ENCODE measurements at regions not wholly inside any gene's neighbourhood (a gene's known extent, or its start where the extent isn't known, plus 50 kb on each side); places are given as distances from the start of the nearest gene placed in this dataset.

DNA sequence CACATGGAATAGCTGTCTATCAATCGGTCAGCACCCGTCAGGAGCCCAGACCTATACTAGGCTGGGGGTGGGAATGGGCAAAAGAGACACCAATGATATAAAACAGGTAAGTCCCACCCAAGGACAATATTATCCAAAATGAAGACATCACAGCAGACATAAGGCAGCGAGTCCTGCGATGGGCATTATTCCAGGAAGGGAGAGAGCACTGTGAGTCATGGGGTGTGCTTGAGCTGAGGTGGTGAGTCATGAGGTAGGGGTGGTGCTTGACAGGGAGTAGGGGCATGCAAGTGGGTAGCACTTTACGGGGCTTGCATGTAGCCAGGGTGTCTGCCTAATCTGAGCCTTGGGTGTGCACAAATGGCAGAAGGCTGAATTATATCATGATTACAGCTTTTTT lies 605.0 kb upstream of the CADM1 start:
- no peak overlapping the region for H3K9ac ChIP-seq
- H2AFZ ChIP-seq (ENCODE audit: low read depth): no peak overlapping the region
- TF ChIP-seq RXRA (IDR thresholded peaks at IDR 0.05; ENCODE audit: borderline replicate concordance, low read depth) (no peak), FOSL2 (IDR thresholded peaks at IDR 0.05; ENCODE audit: borderline replicate concordance, low read depth) (peak; percentile 30; the same call in 1 of the 2 replicates)
- H3K27ac ChIP-seq (ENCODE audit: low read depth in 2 of 2, low read length in 1 of 2): no peak overlapping the region
- DNase-seq: no peak
- no peaks in the 10 kb centered on the region for H3K27me3 ChIP-seq (ENCODE audit: insufficient read depth)
- no peak overlapping the region for H3K4me3 ChIP-seq (ENCODE audit: low read depth in 2 of 2, low read length in 1 of 2)
- no peaks in the 10 kb centered on the region for H3K4me1 ChIP-seq (ENCODE audit: control insufficient read depth in 1 of 2, insufficient read depth in 2 of 2, low read depth in 1 of 2, low read length in 1 of 2)
- H3K79me2 ChIP-seq (ENCODE audit: insufficient read depth): no peaks in the 10 kb centered on the region
- ChIA-PET CTCF (no interaction called here), POLR2A (no interaction called here)
- H3F3A ChIP-seq (replicated peaks; ENCODE audit: insufficient read depth): no peaks in the 10 kb centered on the region
- H4K20me1 ChIP-seq (ENCODE audit: insufficient read depth): no peaks in the 10 kb centered on the region
- no peaks in the 10 kb centered on the region for H3K9me3 ChIP-seq
- H3K4me2 ChIP-seq: no peak overlapping the region
- no peaks in the 10 kb centered on the region for H3K36me3 ChIP-seq (replicated peaks in 1 of 2; ENCODE audit: control insufficient read depth in 1 of 2, insufficient read depth in 2 of 2, low read length in 1 of 2)
- H3K9me2 ChIP-seq: no peaks in the 10 kb centered on the region
- 54% methylated on average over 5 of the region's 5 CpGs for whole genome bisulfite sequencing (ENCODE audit: low lambda C conversion rate)

DNA sequence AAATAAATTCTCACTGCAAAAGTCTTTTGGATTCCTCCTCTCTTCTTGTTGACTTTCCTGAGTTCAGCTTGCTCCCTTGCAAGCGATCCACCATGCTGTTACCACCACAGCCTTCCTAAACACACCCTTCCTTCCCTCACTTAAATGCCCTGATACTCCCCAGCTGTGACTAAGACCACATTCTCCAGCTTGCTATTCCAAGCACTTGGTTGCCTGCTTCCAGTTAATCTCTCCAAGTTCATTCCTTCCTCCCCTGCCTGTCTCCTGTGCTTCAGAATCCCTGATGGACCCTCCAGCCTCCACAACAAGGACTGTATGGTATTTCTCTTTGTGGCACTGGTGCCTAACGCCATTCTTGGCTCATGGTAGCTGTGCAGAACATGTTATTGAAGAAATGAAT lies 603.9 kb upstream of the CADM1 start:
- no peak overlapping the region for H3K4me2 ChIP-seq
- H3K4me3 ChIP-seq (ENCODE audit: low read depth in 2 of 2, low read length in 1 of 2): no peak overlapping the region
- no peaks in the 10 kb centered on the region for H3K4me1 ChIP-seq (ENCODE audit: control insufficient read depth in 1 of 2, insufficient read depth in 2 of 2, low read depth in 1 of 2, low read length in 1 of 2)
- H3K27ac ChIP-seq (ENCODE audit: low read depth in 2 of 2, low read length in 1 of 2): no peak overlapping the region
- H3K9me3 ChIP-seq: no peaks in the 10 kb centered on the region
- no peaks in the 10 kb centered on the region for H4K20me1 ChIP-seq (ENCODE audit: insufficient read depth)
- no peaks in the 10 kb centered on the region for H3K79me2 ChIP-seq (ENCODE audit: insufficient read depth)
- ChIA-PET POLR2A (no interaction called here), CTCF (no interaction called here)
- H2AFZ ChIP-seq (ENCODE audit: low read depth): no peak overlapping the region
- no peaks in the 10 kb centered on the region for H3K36me3 ChIP-seq (replicated peaks in 1 of 2; ENCODE audit: control insufficient read depth in 1 of 2, insufficient read depth in 2 of 2, low read length in 1 of 2)
- no peaks in the 10 kb centered on the region for H3K27me3 ChIP-seq (ENCODE audit: insufficient read depth)
- TF ChIP-seq SMC3 (IDR thresholded peaks at IDR 0.05; ENCODE audit: low read depth, low read length) (no peak), RFX5 (IDR thresholded peaks at IDR 0.05; ENCODE audit: low read length) (no peak), RXRA (IDR thresholded peaks at IDR 0.05; ENCODE audit: borderline replicate concordance, low read depth) (no peak), MXI1 (IDR thresholded peaks at IDR 0.05; ENCODE audit: low read depth, low read length) (no peak), FOXJ3 (CRISPR knock-in tag; IDR thresholded peaks at IDR 0.05) (no peak), GATA2 (CRISPR knock-in tag; IDR thresholded peaks at IDR 0.05) (no peak), RCOR1 (IDR thresholded peaks at IDR 0.05; ENCODE audit: low read length) (no peak)
- TF ChIP-seq, protein P1, sequence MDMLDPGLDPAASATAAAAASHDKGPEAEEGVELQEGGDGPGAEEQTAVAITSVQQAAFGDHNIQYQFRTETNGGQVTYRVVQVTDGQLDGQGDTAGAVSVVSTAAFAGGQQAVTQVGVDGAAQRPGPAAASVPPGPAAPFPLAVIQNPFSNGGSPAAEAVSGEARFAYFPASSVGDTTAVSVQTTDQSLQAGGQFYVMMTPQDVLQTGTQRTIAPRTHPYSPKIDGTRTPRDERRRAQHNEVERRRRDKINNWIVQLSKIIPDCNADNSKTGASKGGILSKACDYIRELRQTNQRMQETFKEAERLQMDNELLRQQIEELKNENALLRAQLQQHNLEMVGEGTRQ (IDR thresholded peaks at IDR 0.05; ENCODE audit: borderline replicate concordance, low read depth, low read length): no peak
- WGBS (ENCODE audit: low lambda C conversion rate): 18% methylated on average over 2 of the region's 2 CpGs
- H3K9ac ChIP-seq: no peak overlapping the region
- DNase-seq: no peak
- no peaks in the 10 kb centered on the region for H3F3A ChIP-seq (replicated peaks; ENCODE audit: insufficient read depth)
- no peaks in the 10 kb centered on the region for H3K9me2 ChIP-seq

DNA sequence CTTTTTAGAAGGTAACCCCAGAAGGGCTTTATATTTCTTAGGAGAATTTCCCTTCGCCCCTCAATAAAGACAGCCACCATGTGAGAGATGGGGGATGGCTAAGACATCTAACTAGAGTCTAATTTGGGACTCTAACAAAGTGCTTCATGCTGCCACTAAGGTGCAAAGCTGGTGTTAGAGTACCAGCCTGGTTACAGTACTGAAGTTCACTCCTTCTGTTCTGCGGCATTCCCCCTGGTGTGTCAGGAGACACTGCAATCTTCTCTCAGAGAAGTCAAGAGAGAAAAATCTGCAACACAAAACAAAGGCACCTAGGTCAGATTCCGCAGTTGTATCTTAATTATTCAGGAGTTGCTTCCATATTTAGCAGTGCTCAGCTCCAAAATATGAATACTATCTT lies 603.0 kb upstream of the CADM1 start:
- Histone ChIP-seq H3K4me1 (ENCODE audit: control insufficient read depth in 1 of 2, insufficient read depth in 2 of 2, low read depth in 1 of 2, low read length in 1 of 2) (no peaks in the 10 kb centered on the region), H3K4me2 (no peak overlapping the region), H3K9me3 (no peaks in the 10 kb centered on the region), H3K4me3 (ENCODE audit: low read depth in 2 of 2, low read length in 1 of 2) (no peak overlapping the region), H3K36me3 (replicated peaks in 1 of 2; ENCODE audit: control insufficient read depth in 1 of 2, insufficient read depth in 2 of 2, low read length in 1 of 2) (no peaks in the 10 kb centered on the region), H4K20me1 (ENCODE audit: insufficient read depth) (no peaks in the 10 kb centered on the region), H3K9me2 (no peaks in the 10 kb centered on the region), H3K9ac (no peak overlapping the region), H3K27me3 (ENCODE audit: insufficient read depth) (no peaks in the 10 kb centered on the region), H3F3A (replicated peaks; ENCODE audit: insufficient read depth) (no peaks in the 10 kb centered on the region), H3K27ac (ENCODE audit: low read depth in 2 of 2, low read length in 1 of 2) (no peak overlapping the region), H3K79me2 (ENCODE audit: insufficient read depth) (no peaks in the 10 kb centered on the region), H2AFZ (ENCODE audit: low read depth) (no peak overlapping the region)
- CTCF ChIA-PET: no interaction called here
- TF ChIP-seq MEF2A (IDR thresholded peaks at IDR 0.05; ENCODE audit: borderline replicate concordance, low read depth) (no peak), TEAD4 (IDR thresholded peaks at IDR 0.05; ENCODE audit: borderline replicate concordance, insufficient read depth) (no peak), SIN3A (IDR thresholded peaks at IDR 0.05; ENCODE audit: borderline replicate concordance, low read depth, low read length) (no peak), RCOR1 (IDR thresholded peaks at IDR 0.05; ENCODE audit: low read length) (no peak), RFX5 (IDR thresholded peaks at IDR 0.05; ENCODE audit: low read length) (no peak), POLR2AphosphoS5 (IDR thresholded peaks at IDR 0.05; ENCODE audit: low read depth, low read length) (no peak)
- TF ChIP-seq, protein P2, sequence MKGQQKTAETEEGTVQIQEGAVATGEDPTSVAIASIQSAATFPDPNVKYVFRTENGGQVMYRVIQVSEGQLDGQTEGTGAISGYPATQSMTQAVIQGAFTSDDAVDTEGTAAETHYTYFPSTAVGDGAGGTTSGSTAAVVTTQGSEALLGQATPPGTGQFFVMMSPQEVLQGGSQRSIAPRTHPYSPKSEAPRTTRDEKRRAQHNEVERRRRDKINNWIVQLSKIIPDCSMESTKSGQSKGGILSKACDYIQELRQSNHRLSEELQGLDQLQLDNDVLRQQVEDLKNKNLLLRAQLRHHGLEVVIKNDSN (IDR thresholded peaks at IDR 0.05; ENCODE audit: borderline replicate concordance, low read depth): no peak
- TF ChIP-seq, protein P1 (IDR thresholded peaks at IDR 0.05; ENCODE audit: borderline replicate concordance, low read depth, low read length): no peak
- TF ChIP-seq, protein P3, sequence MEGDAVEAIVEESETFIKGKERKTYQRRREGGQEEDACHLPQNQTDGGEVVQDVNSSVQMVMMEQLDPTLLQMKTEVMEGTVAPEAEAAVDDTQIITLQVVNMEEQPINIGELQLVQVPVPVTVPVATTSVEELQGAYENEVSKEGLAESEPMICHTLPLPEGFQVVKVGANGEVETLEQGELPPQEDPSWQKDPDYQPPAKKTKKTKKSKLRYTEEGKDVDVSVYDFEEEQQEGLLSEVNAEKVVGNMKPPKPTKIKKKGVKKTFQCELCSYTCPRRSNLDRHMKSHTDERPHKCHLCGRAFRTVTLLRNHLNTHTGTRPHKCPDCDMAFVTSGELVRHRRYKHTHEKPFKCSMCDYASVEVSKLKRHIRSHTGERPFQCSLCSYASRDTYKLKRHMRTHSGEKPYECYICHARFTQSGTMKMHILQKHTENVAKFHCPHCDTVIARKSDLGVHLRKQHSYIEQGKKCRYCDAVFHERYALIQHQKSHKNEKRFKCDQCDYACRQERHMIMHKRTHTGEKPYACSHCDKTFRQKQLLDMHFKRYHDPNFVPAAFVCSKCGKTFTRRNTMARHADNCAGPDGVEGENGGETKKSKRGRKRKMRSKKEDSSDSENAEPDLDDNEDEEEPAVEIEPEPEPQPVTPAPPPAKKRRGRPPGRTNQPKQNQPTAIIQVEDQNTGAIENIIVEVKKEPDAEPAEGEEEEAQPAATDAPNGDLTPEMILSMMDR (IDR thresholded peaks at IDR 0.05): no peak
- POLR2A ChIA-PET: no interaction called here
- no peak for DNase-seq
- 32% methylated on average over 3 of the region's 3 CpGs for WGBS (ENCODE audit: low lambda C conversion rate)

Measured in SK-N-SH (cell line).